H9 (cell line): ENCODE measurements at regions not wholly inside any gene's neighbourhood (a gene's known extent, or its start where the extent isn't known, plus 50 kb on each side); places are given as distances from the start of the nearest gene placed in this dataset.

Experiments
- DNase-seq: peaks from one replicate; pipeline ENCODE4 v3.0.0-alpha.2; 2017
- H2AFZ ChIP-seq: one replicate; pipeline ENCODE4 v1.6.1; 2013; ENCODE audit warnings: mild to moderate bottlenecking, low read length, control low read depth, moderate library complexity
- H2AK5ac ChIP-seq: 2 replicates; pipeline ENCODE4 v1.6.1; 2013; ENCODE audit warnings: low read length, control low read depth, mixed read lengths; ENCODE audit not compliant: insufficient read length
- H2BK120ac ChIP-seq: one replicate; pipeline ENCODE4 v1.6.1; 2013; ENCODE audit warnings: low read depth, mild to moderate bottlenecking, low read length, control low read depth, inconsistent platforms; ENCODE audit not compliant: poor library complexity, severe bottlenecking
- H2BK12ac ChIP-seq: 2 replicates; pipeline ENCODE4 v1.6.1; 2013; ENCODE audit warnings: low read length, control low read depth, mixed read lengths, low read depth; ENCODE audit not compliant: insufficient read length
- H2BK15ac ChIP-seq: 2 replicates; pipeline ENCODE4 v1.6.1; 2013; ENCODE audit warnings: low read depth, low read length, control low read depth
- H2BK20ac ChIP-seq: one replicate; pipeline ENCODE4 v1.6.1; 2013; ENCODE audit warnings: low read depth, mild to moderate bottlenecking, low read length, control low read depth, inconsistent platforms; ENCODE audit not compliant: poor library complexity, severe bottlenecking
- H2BK5ac ChIP-seq: 2 replicates; pipeline ENCODE4 v1.6.1; 2013; ENCODE audit warnings: low read length, control low read depth, mixed read lengths; ENCODE audit not compliant: insufficient read length
- H3K14ac ChIP-seq: 2 replicates; pipeline ENCODE4 v1.6.1; 2013; ENCODE audit warnings: low read length, control low read depth; ENCODE audit not compliant: insufficient read depth
- H3K18ac ChIP-seq: 2 replicates; pipeline ENCODE4 v1.6.1; 2013; ENCODE audit warnings: low read depth, mild to moderate bottlenecking, mixed read lengths, low read length, control low read depth; ENCODE audit not compliant: insufficient read length
- H3K23ac ChIP-seq: 2 replicates; pipeline ENCODE4 v1.6.1; 2013; ENCODE audit warnings: low read length, control low read depth, mixed read lengths, low read depth; ENCODE audit not compliant: insufficient read length
- H3K23me2 ChIP-seq: 2 replicates; pipeline ENCODE4 v1.6.1; 2013; ENCODE audit warnings: low read depth, mild to moderate bottlenecking, mixed read lengths, low read length, control low read depth; ENCODE audit not compliant: insufficient read length, poor library complexity, severe bottlenecking
- H3K27ac ChIP-seq: 2 replicates; pipeline ENCODE4 v1.5.1; 2013; ENCODE audit warnings: low read length, control low read depth, mixed read lengths, low read depth; ENCODE audit not compliant: insufficient read length
- H3K27me3 ChIP-seq: 2 replicates; pipeline ENCODE4 v1.6.1; 2013; ENCODE audit warnings: low read length, control low read depth, inconsistent platforms; ENCODE audit not compliant: insufficient read depth
- H3K4ac ChIP-seq: 2 replicates; pipeline ENCODE4 v1.6.1; 2013; ENCODE audit warnings: low read depth, mild to moderate bottlenecking, control low read depth, inconsistent platforms, low read length, moderate library complexity
- H3K4me1 ChIP-seq: 2 replicates; pipeline ENCODE4 v1.6.1; 2013; ENCODE audit warnings: low read length, control low read depth, inconsistent platforms; ENCODE audit not compliant: insufficient read depth
- H3K4me2 ChIP-seq: 2 replicates; pipeline ENCODE4 v1.6.1; 2013; ENCODE audit warnings: low read length, control low read depth, mixed read lengths; ENCODE audit not compliant: insufficient read length, insufficient read depth
- H3K56ac ChIP-seq: 2 replicates; pipeline ENCODE4 v1.6.1; 2013; ENCODE audit warnings: low read depth, mild to moderate bottlenecking, mixed read lengths, low read length, control low read depth; ENCODE audit not compliant: insufficient read length
- H3K79me1 ChIP-seq: 2 replicates; pipeline ENCODE4 v1.6.1; 2013; ENCODE audit warnings: low read depth, mild to moderate bottlenecking, moderate library complexity, low read length, control low read depth, inconsistent platforms; ENCODE audit not compliant: insufficient read depth, poor library complexity, severe bottlenecking
- H3K79me2 ChIP-seq: 2 replicates; pipeline ENCODE4 v1.6.1; 2013; ENCODE audit warnings: low read length, control low read depth, inconsistent platforms; ENCODE audit not compliant: insufficient read depth
- H3K9ac ChIP-seq: 2 replicates; pipeline ENCODE4 v1.6.1; 2013; ENCODE audit warnings: low read length, control low read depth, mixed read lengths; ENCODE audit not compliant: insufficient read length; ENCODE audit errors: extremely low read depth
- H3K9me3 ChIP-seq: one replicate; pipeline ENCODE4 v1.6.1; 2013; ENCODE audit warnings: low read depth, low read length, inconsistent platforms; ENCODE audit not compliant: control insufficient read depth
- H3T11ph ChIP-seq: one replicate; pipeline ENCODE4 v1.6.1; 2013; ENCODE audit warnings: mild to moderate bottlenecking, low read length, control low read depth, inconsistent platforms
- H4K20me1 ChIP-seq: one replicate; pipeline ENCODE4 v1.6.1; 2013; ENCODE audit not compliant: control insufficient read depth, insufficient read length, insufficient read depth
- H4K5ac ChIP-seq: 2 replicates; pipeline ENCODE4 v1.6.1; 2013; ENCODE audit warnings: low read depth, mild to moderate bottlenecking, mixed read lengths, low read length, control low read depth; ENCODE audit not compliant: insufficient read length
- H4K8ac ChIP-seq: replicated peaks from 2 replicates; pipeline ENCODE4 v1.6.1; 2013; ENCODE audit warnings: low read length, control low read depth, mixed read lengths, low read depth; ENCODE audit not compliant: insufficient read length
- H4K91ac ChIP-seq: 2 replicates; pipeline ENCODE4 v1.6.1; 2013; ENCODE audit warnings: low read depth, mild to moderate bottlenecking, moderate library complexity, mixed read lengths, low read length, control low read depth; ENCODE audit not compliant: insufficient read length
- H3K27ac Mint-ChIP-seq, 3 experiments: 2 replicates in 2 of 3; 3 replicates in 1 of 3; pipeline ENCODE4 v1.8.0; 2020 to 2021; ENCODE audit warnings: mixed read lengths in 3 of 3, mild to moderate bottlenecking in 1 of 3, moderate library complexity in 1 of 3
- H3K27me3 Mint-ChIP-seq: 2 replicates; pipeline ENCODE4 v1.8.0; 2021; ENCODE audit warnings: low read depth, mild to moderate bottlenecking, moderate library complexity, mixed read lengths
- H3K36me3 Mint-ChIP-seq, 3 experiments: 2 replicates in 2 of 3; 3 replicates in 1 of 3; pipeline ENCODE4 v1.8.0; 2020 to 2021; ENCODE audit warnings: low read depth in 3 of 3, mixed read lengths in 3 of 3; ENCODE audit not compliant: insufficient read depth in 1 of 3
- H3K4me1 Mint-ChIP-seq, 2 experiments: 2 replicates each; pipeline ENCODE4 v1.8.0; 2020; ENCODE audit warnings: mixed read lengths in 2 of 2
- H3K4me3 Mint-ChIP-seq, 2 experiments: 2 replicates in 1 of 2; 3 replicates in 1 of 2; pipeline ENCODE4 v1.8.0; 2020 to 2021; ENCODE audit warnings: mild to moderate bottlenecking in 2 of 2, mixed read lengths in 2 of 2, moderate library complexity in 1 of 2
- H3K9me3 Mint-ChIP-seq, 2 experiments: 2 replicates in 1 of 2; 3 replicates in 1 of 2; pipeline ENCODE4 v1.8.0; 2020; ENCODE audit warnings: mild to moderate bottlenecking in 2 of 2, mixed read lengths in 2 of 2, moderate library complexity in 1 of 2
- CTCF ChIP-seq: fragments of 200-600 bp; sonication (generic); conservative IDR thresholded peaks from 3 replicates; pipeline ENCODE4 v1.8.0; 2021; ENCODE audit warnings: antibody characterized with exemption, mild to moderate bottlenecking
- WGBS: extraction: QIAGEN DNeasy Blood & Tissue Kit; methylation state at CpG from one replicate; pipeline ENCODE4 v1.1.7; 2013; ENCODE audit warnings: missing lambda C conversion rate, low lambda C conversion rate, mixed read lengths; ENCODE audit not compliant: insufficient read length; ENCODE audit errors: extremely low coverage; 5-methylcytosine and 5-hydroxymethylcytosine counted together

GRCh38 chr14:89540009-89540829 is 123.2 kb upstream of the FOXN3 start:
- Histone ChIP-seq H2BK12ac (no peak overlapping the region), H4K20me1 (no peaks in the 10 kb centered on the region), H2BK120ac (no peak overlapping the region), H2BK15ac (no peak overlapping the region), H3K9ac (no peak overlapping the region), H2AFZ (no peak overlapping the region), H3K23me2 (no peaks in the 10 kb centered on the region), H3K27me3 (no peaks in the 10 kb centered on the region), H3K79me2 (peaks cover 7% of the 10 kb centered on the region; the same call in 1 of the 2 replicates), H4K91ac (no peak overlapping the region), H3K18ac (no peak overlapping the region), H4K8ac (no peak overlapping the region), H3K14ac (no peak overlapping the region), H3K23ac (no peak overlapping the region), H3T11ph (no peak overlapping the region), H3K56ac (no peak overlapping the region), H3K4ac (no peak overlapping the region), H2BK20ac (no peak overlapping the region), H3K79me1 (no peaks in the 10 kb centered on the region), H3K4me2 (no peak overlapping the region), H3K27ac (no peak overlapping the region), H3K9me3 (no peaks in the 10 kb centered on the region), H3K4me1 (peaks cover 2% of the 10 kb centered on the region; the same call in 1 of the 2 replicates), H2AK5ac (no peak overlapping the region), H2BK5ac (no peak overlapping the region), H4K5ac (no peak overlapping the region)
- WGBS: no CpG with 5 or more reads among the region's 20 CpGs
- DNase-seq: no peak
- TF ChIP-seq CTCF: no peak
- no peaks in the 10 kb centered on the region for H3K9me3 Mint-ChIP-seq
- peak overlapping the region; percentile 19 to 87 (median 56); a peak in 5 of 7 replicates for H3K27ac Mint-ChIP-seq
- H3K4me3 Mint-ChIP-seq: no peak overlapping the region
- H3K36me3 Mint-ChIP-seq: peaks cover 2 to 10% (median 7%) of the 10 kb centered on the region in 3 experiments; a peak in 6 of 7 replicates
- no peaks in the 10 kb centered on the region for H3K27me3 Mint-ChIP-seq
- peaks cover 38 to 53% of the 10 kb centered on the region in 2 experiments for H3K4me1 Mint-ChIP-seq
